ENCODE measurements at regions not wholly inside any gene's neighbourhood (a gene's known extent, or its start where the extent isn't known, plus 50 kb on each side); places are given as distances from the start of the nearest gene placed in this dataset.

- Mint-ChIP-seq H3K4me3 (no peak overlapping the region), H3K36me3 (no peaks in the 10 kb centered on the region), H3K27me3 (peaks cover 4% of the 10 kb centered on the region), H3K4me1 (ENCODE audit: unreplicated experiment) (no peaks in the 10 kb centered on the region), H3K27ac (no peak overlapping the region), H3K9me3 (no peaks in the 10 kb centered on the region)
- DNase-seq (ENCODE audit: extremely low spot score, unreplicated experiment) = no peak
- no peak for TF ChIP-seq CTCF (conservative IDR thresholded peaks at IDR 0.05)
These were observed 239.7 kb upstream of the KCNK2 start for GRCh38 chr1:214842856-214843255.

- no peaks in the 10 kb centered on the region for H3K36me3 Mint-ChIP-seq
These were observed 239.3 kb upstream of the KCNK2 start for GRCh38 chr1:214843281-214843680.

GRCh38 chr1:214844319-214844718 is 238.2 kb upstream of the KCNK2 start:
- Mint-ChIP-seq H3K27ac (no peak overlapping the region), H3K9me3 (no peaks in the 10 kb centered on the region), H3K27me3 (peaks cover 4% of the 10 kb centered on the region), H3K4me1 (ENCODE audit: unreplicated experiment) (no peaks in the 10 kb centered on the region), H3K36me3 (no peaks in the 10 kb centered on the region), H3K4me3 (no peak overlapping the region)
- DNase-seq (ENCODE audit: extremely low spot score, unreplicated experiment) = no peak
- no peak for TF ChIP-seq CTCF (conservative IDR thresholded peaks at IDR 0.05)

More at GRCh38 chr1:214843281-214843680, 239.3 kb upstream of the KCNK2 start:
- no peaks in the 10 kb centered on the region for H3K9me3 Mint-ChIP-seq
- H3K27ac Mint-ChIP-seq = no peak overlapping the region
- no peak for TF ChIP-seq CTCF (conservative IDR thresholded peaks at IDR 0.05)
- no peaks in the 10 kb centered on the region for H3K4me1 Mint-ChIP-seq (ENCODE audit: unreplicated experiment)
- DNase-seq (ENCODE audit: extremely low spot score, unreplicated experiment) = no peak
- no peak overlapping the region for H3K4me3 Mint-ChIP-seq
- peaks cover 4% of the 10 kb centered on the region for H3K27me3 Mint-ChIP-seq

GRCh38 chr1:214846276-214846675 is 236.3 kb upstream of the KCNK2 start:
- H3K27ac Mint-ChIP-seq = no peak overlapping the region
- H3K4me1 Mint-ChIP-seq (ENCODE audit: unreplicated experiment) = no peaks in the 10 kb centered on the region

GRCh38 chr1:214847071-214847810 is 235.3 kb upstream of the KCNK2 start:
- Mint-ChIP-seq H3K4me3 (no peak overlapping the region), H3K27ac (no peak overlapping the region), H3K4me1 (ENCODE audit: unreplicated experiment) (no peaks in the 10 kb centered on the region), H3K36me3 (no peaks in the 10 kb centered on the region), H3K9me3 (peaks cover 6% of the 10 kb centered on the region), H3K27me3 (no peaks in the 10 kb centered on the region)
- DNase-seq (ENCODE audit: extremely low spot score, unreplicated experiment) = no peak
- no peak for TF ChIP-seq CTCF (conservative IDR thresholded peaks at IDR 0.05)

More at GRCh38 chr1:214846276-214846675, 236.3 kb upstream of the KCNK2 start:
- TF ChIP-seq CTCF (conservative IDR thresholded peaks at IDR 0.05) = no peak
- Mint-ChIP-seq H3K4me3 (no peak overlapping the region), H3K36me3 (no peaks in the 10 kb centered on the region), H3K9me3 (peaks cover 6% of the 10 kb centered on the region), H3K27me3 (no peaks in the 10 kb centered on the region)
- DNase-seq (ENCODE audit: extremely low spot score, unreplicated experiment) = no peak

All from type B pancreatic cell (in vitro differentiated cells).